Body of pancreas (tissue), 4 donors: ENCODE measurements at regions not wholly inside any gene's neighbourhood (a gene's known extent, or its start where the extent isn't known, plus 50 kb on each side); places are given as distances from the start of the nearest gene placed in this dataset.

Source experiments
- POLR2A ChIP-seq, 3 donors: fragments of 450-650 bp; IDR thresholded peaks; one replicate each; pipeline ENCODE4 v1.6.1; 2016; ENCODE audit warnings: antibody characterized with exemption in 3 of 3, mild to moderate bottlenecking in 2 of 3
- TF ChIP-seq, protein P1 (sequence below), 7 experiments: fragments of 450-650 bp in 4 of 7; fragments of 200-600 bp in 3 of 7; sonication (generic) in 3 of 7; IDR thresholded peaks; one replicate each; pipeline ENCODE4 v1.5.1; 2016 to 2019; ENCODE audit warnings: antibody characterized with exemption in 7 of 7

GRCh38 chr6:168374051-168374502 is 54.5 kb upstream of the DACT2 start:
- TF ChIP-seq, protein P1, sequence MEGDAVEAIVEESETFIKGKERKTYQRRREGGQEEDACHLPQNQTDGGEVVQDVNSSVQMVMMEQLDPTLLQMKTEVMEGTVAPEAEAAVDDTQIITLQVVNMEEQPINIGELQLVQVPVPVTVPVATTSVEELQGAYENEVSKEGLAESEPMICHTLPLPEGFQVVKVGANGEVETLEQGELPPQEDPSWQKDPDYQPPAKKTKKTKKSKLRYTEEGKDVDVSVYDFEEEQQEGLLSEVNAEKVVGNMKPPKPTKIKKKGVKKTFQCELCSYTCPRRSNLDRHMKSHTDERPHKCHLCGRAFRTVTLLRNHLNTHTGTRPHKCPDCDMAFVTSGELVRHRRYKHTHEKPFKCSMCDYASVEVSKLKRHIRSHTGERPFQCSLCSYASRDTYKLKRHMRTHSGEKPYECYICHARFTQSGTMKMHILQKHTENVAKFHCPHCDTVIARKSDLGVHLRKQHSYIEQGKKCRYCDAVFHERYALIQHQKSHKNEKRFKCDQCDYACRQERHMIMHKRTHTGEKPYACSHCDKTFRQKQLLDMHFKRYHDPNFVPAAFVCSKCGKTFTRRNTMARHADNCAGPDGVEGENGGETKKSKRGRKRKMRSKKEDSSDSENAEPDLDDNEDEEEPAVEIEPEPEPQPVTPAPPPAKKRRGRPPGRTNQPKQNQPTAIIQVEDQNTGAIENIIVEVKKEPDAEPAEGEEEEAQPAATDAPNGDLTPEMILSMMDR (IDR thresholded peaks at IDR 0.05): no peak
- TF ChIP-seq POLR2A (IDR thresholded peaks at IDR 0.05): no peak
